Adrenal gland (tissue), 5 donors: ENCODE measurements at regions not wholly inside any gene's neighbourhood (a gene's known extent, or its start where the extent isn't known, plus 50 kb on each side); places are given as distances from the start of the nearest gene placed in this dataset.

Source experiments
- POLR2A ChIP-seq, 2 donors: fragments of 450-650 bp; IDR thresholded peaks; one replicate each; pipeline ENCODE4 v1.6.1; 2017; ENCODE audit warnings: antibody characterized with exemption in 2 of 2, mild to moderate bottlenecking in 2 of 2, moderate library complexity in 1 of 2
- TF ChIP-seq, protein P1 (sequence below), 6 experiments: fragments of 450-650 bp in 4 of 6; fragments of 200-600 bp in 2 of 6; sonication (generic) in 1 of 6; IDR thresholded peaks; 1 replicate in 5 of 6; 2 replicates in 1 of 6; pipeline versions ENCODE4 v1.5.1 to v1.8.0; 2016 to 2021; ENCODE audit warnings: antibody characterized with exemption in 6 of 6, mild to moderate bottlenecking in 2 of 6, moderate library complexity in 1 of 6
- donor health status: DM: no; HTN: no; CAD: no.

DNA sequence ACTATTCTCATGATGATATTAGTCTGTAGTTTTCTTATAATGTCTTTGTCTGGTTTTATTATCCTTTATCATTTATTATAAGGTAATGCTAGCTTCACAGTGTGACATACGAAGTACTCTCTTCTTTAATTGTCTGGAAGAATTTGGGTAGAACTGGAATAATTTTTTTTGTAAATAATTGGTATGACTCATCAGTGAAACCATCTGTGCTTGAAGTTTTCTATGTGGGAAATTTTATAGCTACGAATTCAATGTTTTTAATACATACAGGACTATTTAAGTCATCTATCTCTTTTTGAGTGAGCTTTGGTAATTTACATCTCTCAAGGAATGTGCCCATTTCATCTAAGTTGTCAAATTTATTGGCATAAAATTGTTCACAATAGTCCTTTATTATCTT is 86.3 kb downstream of the SOD2 start:
- TF ChIP-seq POLR2A (IDR thresholded peaks at IDR 0.05), result no peak
- TF ChIP-seq, protein P1, sequence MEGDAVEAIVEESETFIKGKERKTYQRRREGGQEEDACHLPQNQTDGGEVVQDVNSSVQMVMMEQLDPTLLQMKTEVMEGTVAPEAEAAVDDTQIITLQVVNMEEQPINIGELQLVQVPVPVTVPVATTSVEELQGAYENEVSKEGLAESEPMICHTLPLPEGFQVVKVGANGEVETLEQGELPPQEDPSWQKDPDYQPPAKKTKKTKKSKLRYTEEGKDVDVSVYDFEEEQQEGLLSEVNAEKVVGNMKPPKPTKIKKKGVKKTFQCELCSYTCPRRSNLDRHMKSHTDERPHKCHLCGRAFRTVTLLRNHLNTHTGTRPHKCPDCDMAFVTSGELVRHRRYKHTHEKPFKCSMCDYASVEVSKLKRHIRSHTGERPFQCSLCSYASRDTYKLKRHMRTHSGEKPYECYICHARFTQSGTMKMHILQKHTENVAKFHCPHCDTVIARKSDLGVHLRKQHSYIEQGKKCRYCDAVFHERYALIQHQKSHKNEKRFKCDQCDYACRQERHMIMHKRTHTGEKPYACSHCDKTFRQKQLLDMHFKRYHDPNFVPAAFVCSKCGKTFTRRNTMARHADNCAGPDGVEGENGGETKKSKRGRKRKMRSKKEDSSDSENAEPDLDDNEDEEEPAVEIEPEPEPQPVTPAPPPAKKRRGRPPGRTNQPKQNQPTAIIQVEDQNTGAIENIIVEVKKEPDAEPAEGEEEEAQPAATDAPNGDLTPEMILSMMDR (IDR thresholded peaks at IDR 0.05), result no peak
